Transverse colon (tissue), 4 donors: ENCODE measurements at regions not wholly inside any gene's neighbourhood (a gene's known extent, or its start where the extent isn't known, plus 50 kb on each side); places are given as distances from the start of the nearest gene placed in this dataset.

Experiments used
- DNase-seq: peaks from one replicate; pipeline ENCODE4 v3.0.0-alpha.2; 2019
- H3K27ac ChIP-seq, 4 donors: fragments of 200-600 bp; sonication (generic); 2 replicates each; pipeline ENCODE4 v1.5.1; 2016 to 2018; ENCODE audit warnings: inconsistent platforms in 4 of 4
- H3K27me3 ChIP-seq: fragments of 200-600 bp; sonication (generic); 2 replicates; pipeline ENCODE4 v1.5.1; 2017; ENCODE audit warnings: inconsistent platforms
- H3K36me3 ChIP-seq, 4 donors: fragments of 200-600 bp; sonication (generic); 2 replicates each; pipeline ENCODE4 v1.5.1; 2017 to 2019; ENCODE audit warnings: inconsistent platforms in 4 of 4
- H3K4me1 ChIP-seq, 4 donors: fragments of 200-600 bp; sonication (generic); 2 replicates each; pipeline ENCODE4 v1.5.1; 2017 to 2020; ENCODE audit warnings: inconsistent platforms in 4 of 4
- H3K4me3 ChIP-seq, 4 donors: fragments of 200-600 bp; sonication (generic); 1 replicate in 1 of 4; 2 replicates in 3 of 4; pipeline versions ENCODE4 v1.5.1 to v1.6.1; 2017 to 2019; ENCODE audit warnings: inconsistent platforms in 4 of 4
- H3K9me3 ChIP-seq, 2 donors: fragments of 200-600 bp; sonication (generic); 2 replicates each; pipeline ENCODE4 v1.5.1; 2017 to 2019; ENCODE audit warnings: inconsistent platforms in 2 of 2
- CTCF ChIP-seq, 5 experiments: fragments of 200-600 bp in 3 of 5; fragments of 450-650 bp in 2 of 5; sonication (generic) in 3 of 5; IDR thresholded peaks; 1 replicate in 2 of 5; 2 replicates in 3 of 5; pipeline ENCODE4 v1.5.1; 2016 to 2017; ENCODE audit warnings: antibody characterized with exemption in 5 of 5, inconsistent platforms in 3 of 5, mild to moderate bottlenecking in 2 of 5, moderate library complexity in 1 of 5
- EP300 ChIP-seq: sonication (generic); formaldehyde crosslinking; IDR thresholded peaks from one replicate; pipeline ENCODE4 v1.6.1; 2017; ENCODE audit warnings: antibody characterized with exemption, low read depth
- POLR2A ChIP-seq: fragments of 450-650 bp; IDR thresholded peaks from one replicate; pipeline ENCODE4 v1.6.1; 2016; ENCODE audit warnings: antibody characterized with exemption, mild to moderate bottlenecking, moderate library complexity
- POLR2AphosphoS5 ChIP-seq, 3 donors: sonication (generic); formaldehyde crosslinking; IDR thresholded peaks; one replicate each; pipeline ENCODE4 v1.6.1; 2016; ENCODE audit warnings: antibody characterized with exemption in 3 of 3
- WGBS, 2 donors: methylation state at CpG; one replicate each; pipeline ENCODE4 v1.1.5; 2018; ENCODE audit warnings: low coverage in 1 of 2; 5-methylcytosine and 5-hydroxymethylcytosine counted together
- in situ Hi-C, 4 donors: fragments of 200-750 bp; cut with MboI; loops; one replicate each; pipeline versions ENCODE4 v1.15.0 to v1.15.1; 2017; ENCODE audit warnings: low sequenced_read_pairs in 3 of 4, low pct_ligation_motif_present in 1 of 4, low pct_unique_long_range_greater_than_20kb in 1 of 4
- intact Hi-C: fragments of 100-400 bp; cut with DNase I; formaldehyde crosslinking; loops from one replicate; pipeline ENCODE4 v1.15.1; 2023; ENCODE audit warnings: low total_unique reads

GRCh38 chr1:38263438-38263837 lies 216.8 kb upstream of the POU3F1 start:
- intact Hi-C loops, result no loop called here
- TF ChIP-seq CTCF (IDR thresholded peaks at IDR 0.05) (no peak), POLR2AphosphoS5 (IDR thresholded peaks at IDR 0.05) (no peak), EP300 (no peak), POLR2A (no peak)
- no peaks in the 10 kb centered on the region for H3K9me3 ChIP-seq
- DNase-seq, result no peak
- WGBS, 2 donors, result 40 to 71% methylated on average over 1 to 4 of the region's 4 CpGs
- H3K4me3 ChIP-seq, result no peak overlapping the region
- peaks cover 0 to 8% (median 3%) of the 10 kb centered on the region in 4 donors for H3K4me1 ChIP-seq
- in situ Hi-C loops, result no loop called here
- H3K27ac ChIP-seq, result no peak overlapping the region
- H3K36me3 ChIP-seq, result no peaks in the 10 kb centered on the region
- peaks cover 15% of the 10 kb centered on the region for H3K27me3 ChIP-seq

- peaks cover 15% of the 10 kb centered on the region for H3K27me3 ChIP-seq
- TF ChIP-seq POLR2AphosphoS5 (IDR thresholded peaks at IDR 0.05) (no peak), EP300 (no peak), POLR2A (no peak), CTCF (IDR thresholded peaks at IDR 0.05) (no peak)
- no peak overlapping the region for H3K27ac ChIP-seq
- H3K4me1 ChIP-seq, result peaks cover 0 to 3% (median 1%) of the 10 kb centered on the region in 4 donors
- 83 to 100% methylated on average over 2 to 4 of the region's 4 CpGs for WGBS, 2 donors
- no peaks in the 10 kb centered on the region for H3K9me3 ChIP-seq
- intact Hi-C loops, result no loop called here
- no peaks in the 10 kb centered on the region for H3K36me3 ChIP-seq
- H3K4me3 ChIP-seq, result no peak overlapping the region
- in situ Hi-C loops, result no loop called here
- DNase-seq, result no peak
Observed at GRCh38 chr1:38261574-38261973, 215.0 kb upstream of the POU3F1 start.

GRCh38 chr1:38258085-38258627 lies 211.6 kb upstream of the POU3F1 start:
- 83 to 90% methylated on average over 12 to 16 of the region's 16 CpGs for WGBS, 2 donors
- intact Hi-C loops, result no loop called here
- peaks cover 22% of the 10 kb centered on the region for H3K27me3 ChIP-seq

GRCh38 chr1:38257374-38257773 lies 210.8 kb upstream of the POU3F1 start:
- Histone ChIP-seq H3K4me3 (no peak overlapping the region), H3K4me1 (no peaks in the 10 kb centered on the region), H3K9me3 (no peaks in the 10 kb centered on the region), H3K27ac (no peak overlapping the region), H3K36me3 (no peaks in the 10 kb centered on the region), H3K27me3 (peaks cover 27% of the 10 kb centered on the region)
- no peak for TF ChIP-seq POLR2AphosphoS5 (IDR thresholded peaks at IDR 0.05)
- no peak for TF ChIP-seq EP300
- TF ChIP-seq POLR2A, result no peak
- TF ChIP-seq CTCF (IDR thresholded peaks at IDR 0.05), result no peak
- DNase-seq, result no peak
- WGBS, 2 donors, result 69 to 100% methylated on average over 1 to 6 of the region's 6 CpGs
- intact Hi-C loops, result no loop called here
- in situ Hi-C loops, result no loop called here

More at GRCh38 chr1:38258085-38258627, 211.6 kb upstream of the POU3F1 start:
- Histone ChIP-seq H3K27ac (no peak overlapping the region), H3K9me3 (no peaks in the 10 kb centered on the region), H3K36me3 (no peaks in the 10 kb centered on the region), H3K4me3 (no peak overlapping the region), H3K4me1 (no peaks in the 10 kb centered on the region)
- TF ChIP-seq POLR2A (no peak), EP300 (no peak)
- in situ Hi-C loops, result no loop called here
- DNase-seq, result no peak

GRCh38 chr1:38256072-38256471 lies 209.5 kb upstream of the POU3F1 start:
- 56% methylated on average over 9 of the region's 9 CpGs; no CpG with 5 or more reads in 1 of the 2 donors for WGBS, 2 donors
- Histone ChIP-seq H3K9me3 (no peaks in the 10 kb centered on the region), H3K36me3 (no peaks in the 10 kb centered on the region), H3K4me3 (no peak overlapping the region), H3K27me3 (peaks cover 24% of the 10 kb centered on the region), H3K4me1 (no peaks in the 10 kb centered on the region), H3K27ac (no peak overlapping the region)
- intact Hi-C loops (no loop called here), in situ Hi-C loops (no loop called here)
- no peak for DNase-seq
- TF ChIP-seq POLR2A (no peak), CTCF (IDR thresholded peaks at IDR 0.05) (no peak), EP300 (no peak), POLR2AphosphoS5 (IDR thresholded peaks at IDR 0.05) (no peak)
